Suprapubic skin (tissue), 4 donors: ENCODE measurements at regions not wholly inside any gene's neighbourhood (a gene's known extent, or its start where the extent isn't known, plus 50 kb on each side); places are given as distances from the start of the nearest gene placed in this dataset.
A peak's percentile ranks its signal among the peaks of the same experiment; 100 is the strongest.

Experiments used
- DNase-seq, 2 donors: peaks; one replicate each; pipeline ENCODE4 v3.0.0-alpha.2; 2019; ENCODE audit warnings: low spot score in 2 of 2
- H3K27ac ChIP-seq: fragments of 200-600 bp; sonication (generic); one replicate; pipeline ENCODE4 v1.5.1; 2019
- H3K27me3 ChIP-seq: fragments of 200-600 bp; sonication (generic); one replicate; pipeline ENCODE4 v1.5.1; 2019
- H3K36me3 ChIP-seq: fragments of 200-600 bp; sonication (generic); one replicate; pipeline ENCODE4 v1.5.1; 2019
- H3K4me1 ChIP-seq: fragments of 200-600 bp; sonication (generic); one replicate; pipeline ENCODE4 v1.5.1; 2019
- H3K4me3 ChIP-seq: fragments of 200-600 bp; sonication (generic); one replicate; pipeline ENCODE4 v1.5.1; 2019; ENCODE audit warnings: mild to moderate bottlenecking
- H3K9me3 ChIP-seq: fragments of 200-600 bp; sonication (generic); one replicate; pipeline ENCODE4 v1.5.1; 2019
- EP300 ChIP-seq: sonication (generic); formaldehyde crosslinking; IDR thresholded peaks from one replicate; pipeline ENCODE4 v1.6.1; 2017; ENCODE audit warnings: antibody characterized with exemption
- POLR2A ChIP-seq, 2 donors: fragments of 450-650 bp; IDR thresholded peaks; one replicate each; pipeline ENCODE4 v1.6.1; 2017; ENCODE audit warnings: antibody characterized with exemption in 2 of 2, mild to moderate bottlenecking in 2 of 2, moderate library complexity in 2 of 2
- POLR2AphosphoS5 ChIP-seq, 3 donors: sonication (generic); formaldehyde crosslinking; IDR thresholded peaks; one replicate each; pipeline ENCODE4 v1.6.1; 2017; ENCODE audit warnings: antibody characterized with exemption in 3 of 3
- WGBS: methylation state at CpG from one replicate; pipeline ENCODE4 v1.1.5; 2018; 5-methylcytosine and 5-hydroxymethylcytosine counted together
- TF ChIP-seq, protein P1 (sequence below), 2 donors: fragments of 200-600 bp in 1 of 2; fragments of 450-650 bp in 1 of 2; sonication (generic) in 1 of 2; IDR thresholded peaks; one replicate each; pipeline ENCODE4 v1.5.1; 2016 to 2019; ENCODE audit warnings: antibody characterized with exemption in 2 of 2, mild to moderate bottlenecking in 1 of 2, moderate library complexity in 1 of 2

DNA sequence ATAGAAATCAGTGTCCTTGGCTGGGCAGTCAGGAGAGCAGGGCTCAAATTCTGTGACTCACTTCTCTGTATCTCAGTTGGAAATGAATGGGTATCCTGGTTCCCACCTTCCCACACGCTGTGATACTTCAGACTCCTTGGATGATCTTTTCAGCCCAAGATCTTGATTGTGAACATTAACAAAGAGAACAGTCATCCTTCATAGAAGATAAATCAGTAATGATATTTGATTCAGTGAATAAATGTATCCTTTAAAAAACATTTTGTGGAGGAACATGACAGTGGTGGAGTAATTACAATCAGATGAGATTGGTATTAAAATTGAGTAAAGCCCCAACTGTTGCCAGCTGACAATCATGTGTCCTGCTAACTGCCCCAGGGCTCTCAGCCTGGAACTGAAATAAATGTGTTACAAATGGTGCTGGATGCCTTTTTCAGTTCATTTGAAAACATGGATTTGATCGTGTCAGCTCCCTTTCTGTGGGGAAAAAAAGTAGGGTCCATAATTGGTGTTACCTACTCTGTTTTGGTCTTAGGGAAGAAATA lies 72.9 kb upstream of the OR5AN1 start:
- H3K36me3 ChIP-seq: no peaks in the 10 kb centered on the region
- no peak for TF ChIP-seq POLR2AphosphoS5 (IDR thresholded peaks at IDR 0.05)
- TF ChIP-seq EP300: no peak
- TF ChIP-seq, protein P1, sequence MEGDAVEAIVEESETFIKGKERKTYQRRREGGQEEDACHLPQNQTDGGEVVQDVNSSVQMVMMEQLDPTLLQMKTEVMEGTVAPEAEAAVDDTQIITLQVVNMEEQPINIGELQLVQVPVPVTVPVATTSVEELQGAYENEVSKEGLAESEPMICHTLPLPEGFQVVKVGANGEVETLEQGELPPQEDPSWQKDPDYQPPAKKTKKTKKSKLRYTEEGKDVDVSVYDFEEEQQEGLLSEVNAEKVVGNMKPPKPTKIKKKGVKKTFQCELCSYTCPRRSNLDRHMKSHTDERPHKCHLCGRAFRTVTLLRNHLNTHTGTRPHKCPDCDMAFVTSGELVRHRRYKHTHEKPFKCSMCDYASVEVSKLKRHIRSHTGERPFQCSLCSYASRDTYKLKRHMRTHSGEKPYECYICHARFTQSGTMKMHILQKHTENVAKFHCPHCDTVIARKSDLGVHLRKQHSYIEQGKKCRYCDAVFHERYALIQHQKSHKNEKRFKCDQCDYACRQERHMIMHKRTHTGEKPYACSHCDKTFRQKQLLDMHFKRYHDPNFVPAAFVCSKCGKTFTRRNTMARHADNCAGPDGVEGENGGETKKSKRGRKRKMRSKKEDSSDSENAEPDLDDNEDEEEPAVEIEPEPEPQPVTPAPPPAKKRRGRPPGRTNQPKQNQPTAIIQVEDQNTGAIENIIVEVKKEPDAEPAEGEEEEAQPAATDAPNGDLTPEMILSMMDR (IDR thresholded peaks at IDR 0.05): no peak
- no peak for TF ChIP-seq POLR2A (IDR thresholded peaks at IDR 0.05)
- WGBS: 47% methylated on average over 2 of the region's 2 CpGs
- H3K27me3 ChIP-seq: no peaks in the 10 kb centered on the region
- no peak overlapping the region for H3K27ac ChIP-seq
- no peak overlapping the region for H3K4me3 ChIP-seq
- DNase-seq: no peak
- H3K4me1 ChIP-seq: no peaks in the 10 kb centered on the region
- no peaks in the 10 kb centered on the region for H3K9me3 ChIP-seq

- 47% methylated on average over 5 of the region's 5 CpGs for WGBS
- H3K27me3 ChIP-seq: no peaks in the 10 kb centered on the region
- no peaks in the 10 kb centered on the region for H3K9me3 ChIP-seq
- no peaks in the 10 kb centered on the region for H3K36me3 ChIP-seq
- TF ChIP-seq, protein P1 (IDR thresholded peaks at IDR 0.05): no peak
- TF ChIP-seq POLR2A (IDR thresholded peaks at IDR 0.05) (no peak), POLR2AphosphoS5 (IDR thresholded peaks at IDR 0.05) (no peak), EP300 (no peak)
- no peak overlapping the region for H3K4me3 ChIP-seq
- H3K4me1 ChIP-seq: no peaks in the 10 kb centered on the region
- H3K27ac ChIP-seq: no peak overlapping the region
- no peak for DNase-seq
Observed at GRCh38 chr11:59284773-59285129, 72.0 kb upstream of the MPEG1 start.

- 48% methylated on average over 14 of the region's 14 CpGs for WGBS
- Histone ChIP-seq H3K9me3 (no peaks in the 10 kb centered on the region), H3K36me3 (no peaks in the 10 kb centered on the region), H3K27me3 (no peaks in the 10 kb centered on the region), H3K4me1 (no peaks in the 10 kb centered on the region), H3K4me3 (no peak overlapping the region), H3K27ac (no peak overlapping the region)
- TF ChIP-seq, protein P1 (IDR thresholded peaks at IDR 0.05): peak; percentile 55 to 68
- no peak for TF ChIP-seq EP300
- DNase-seq: no peak
Observed at GRCh38 chr11:59283825-59284772, 71.4 kb upstream of the MPEG1 start.

DNA sequence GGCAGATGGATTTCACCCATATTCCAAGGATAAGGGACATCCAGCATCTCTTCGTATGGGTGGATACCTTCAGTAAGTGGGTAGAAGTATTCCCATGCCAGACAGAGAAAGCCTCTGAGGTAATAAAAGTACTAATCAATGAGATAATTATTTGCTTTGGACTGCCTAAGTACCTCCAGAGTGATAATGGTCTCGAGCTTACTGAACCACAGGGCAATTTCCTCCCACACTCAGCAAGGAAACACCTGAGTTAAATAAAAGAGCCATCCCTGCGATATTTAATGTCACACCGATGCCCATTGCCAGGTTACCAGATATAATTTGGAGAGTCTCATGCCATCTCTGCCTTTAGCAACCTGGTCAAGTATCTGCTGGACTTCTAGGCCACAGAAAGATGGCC lies 70.6 kb upstream of the MPEG1 start:
- 73% methylated on average over 4 of the region's 4 CpGs for WGBS
- no peaks in the 10 kb centered on the region for H3K4me1 ChIP-seq
- no peaks in the 10 kb centered on the region for H3K36me3 ChIP-seq
- H3K4me3 ChIP-seq: no peak overlapping the region
- H3K27me3 ChIP-seq: no peaks in the 10 kb centered on the region
- no peak for DNase-seq
- H3K27ac ChIP-seq: no peak overlapping the region
- H3K9me3 ChIP-seq: no peaks in the 10 kb centered on the region
- TF ChIP-seq POLR2AphosphoS5 (IDR thresholded peaks at IDR 0.05): no peak
- TF ChIP-seq POLR2A (IDR thresholded peaks at IDR 0.05): no peak
- TF ChIP-seq EP300: no peak
- TF ChIP-seq, protein P1 (IDR thresholded peaks at IDR 0.05): no peak

- Histone ChIP-seq H3K4me3 (no peak overlapping the region), H3K9me3 (no peaks in the 10 kb centered on the region), H3K27ac (no peak overlapping the region), H3K4me1 (no peaks in the 10 kb centered on the region), H3K27me3 (no peaks in the 10 kb centered on the region), H3K36me3 (no peaks in the 10 kb centered on the region)
- WGBS: 70% methylated on average over 2 of the region's 2 CpGs
- DNase-seq: no peak
- TF ChIP-seq, protein P1 (IDR thresholded peaks at IDR 0.05): no peak
Observed at GRCh38 chr11:59281177-59281576, 68.5 kb upstream of the MPEG1 start.
